GM20000 (cell line): ENCODE measurements at regions not wholly inside any gene's neighbourhood (a gene's known extent, or its start where the extent isn't known, plus 50 kb on each side); places are given as distances from the start of the nearest gene placed in this dataset.

Experiments used
- DNase-seq: peaks from one replicate; pipeline ENCODE4 v3.0.0; 2012; ENCODE audit warnings: low spot score
- TF ChIP-seq, protein P1 (sequence below): IDR thresholded peaks from 2 replicates; pipeline ENCODE4 v1.5.1; 2012; ENCODE audit warnings: mild to moderate bottlenecking, control low read depth; ENCODE audit errors: extremely low read depth, missing control alignments

DNA sequence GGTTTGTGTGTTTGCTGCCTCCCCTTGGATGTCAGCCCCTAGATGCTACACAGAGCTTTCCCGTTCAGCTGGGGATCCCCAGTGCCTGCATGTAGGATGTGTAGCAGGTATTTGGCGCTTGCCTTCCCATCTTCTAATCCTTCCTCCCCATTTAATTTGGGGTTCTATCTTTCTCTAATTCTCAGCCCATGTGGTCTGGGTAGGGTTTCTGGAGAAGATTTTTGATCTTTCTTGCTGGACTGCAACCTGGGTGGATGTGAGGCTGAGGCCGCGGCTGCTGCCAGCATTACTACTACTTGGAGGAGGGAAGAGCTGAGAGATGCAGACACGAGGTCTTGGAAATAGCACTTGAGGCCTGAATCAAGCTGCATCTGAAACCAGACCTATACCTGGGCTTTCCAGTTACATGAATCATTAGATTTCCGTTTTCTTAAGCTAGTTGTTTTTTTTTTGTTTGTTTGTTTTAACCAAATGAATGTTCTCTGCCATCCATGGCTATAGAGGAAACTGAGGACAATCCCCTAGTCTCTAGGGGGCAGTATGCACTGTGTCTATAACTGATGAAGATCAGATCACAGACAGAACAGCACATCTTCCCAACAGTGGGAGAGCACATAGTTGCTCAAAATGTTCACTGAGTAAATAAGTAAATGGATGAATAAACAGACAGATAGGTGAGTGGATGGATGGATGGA, 178.6 kb downstream of the FGF18 start:
- TF ChIP-seq, protein P1, sequence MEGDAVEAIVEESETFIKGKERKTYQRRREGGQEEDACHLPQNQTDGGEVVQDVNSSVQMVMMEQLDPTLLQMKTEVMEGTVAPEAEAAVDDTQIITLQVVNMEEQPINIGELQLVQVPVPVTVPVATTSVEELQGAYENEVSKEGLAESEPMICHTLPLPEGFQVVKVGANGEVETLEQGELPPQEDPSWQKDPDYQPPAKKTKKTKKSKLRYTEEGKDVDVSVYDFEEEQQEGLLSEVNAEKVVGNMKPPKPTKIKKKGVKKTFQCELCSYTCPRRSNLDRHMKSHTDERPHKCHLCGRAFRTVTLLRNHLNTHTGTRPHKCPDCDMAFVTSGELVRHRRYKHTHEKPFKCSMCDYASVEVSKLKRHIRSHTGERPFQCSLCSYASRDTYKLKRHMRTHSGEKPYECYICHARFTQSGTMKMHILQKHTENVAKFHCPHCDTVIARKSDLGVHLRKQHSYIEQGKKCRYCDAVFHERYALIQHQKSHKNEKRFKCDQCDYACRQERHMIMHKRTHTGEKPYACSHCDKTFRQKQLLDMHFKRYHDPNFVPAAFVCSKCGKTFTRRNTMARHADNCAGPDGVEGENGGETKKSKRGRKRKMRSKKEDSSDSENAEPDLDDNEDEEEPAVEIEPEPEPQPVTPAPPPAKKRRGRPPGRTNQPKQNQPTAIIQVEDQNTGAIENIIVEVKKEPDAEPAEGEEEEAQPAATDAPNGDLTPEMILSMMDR, result no peak
- no peak for DNase-seq

DNA sequence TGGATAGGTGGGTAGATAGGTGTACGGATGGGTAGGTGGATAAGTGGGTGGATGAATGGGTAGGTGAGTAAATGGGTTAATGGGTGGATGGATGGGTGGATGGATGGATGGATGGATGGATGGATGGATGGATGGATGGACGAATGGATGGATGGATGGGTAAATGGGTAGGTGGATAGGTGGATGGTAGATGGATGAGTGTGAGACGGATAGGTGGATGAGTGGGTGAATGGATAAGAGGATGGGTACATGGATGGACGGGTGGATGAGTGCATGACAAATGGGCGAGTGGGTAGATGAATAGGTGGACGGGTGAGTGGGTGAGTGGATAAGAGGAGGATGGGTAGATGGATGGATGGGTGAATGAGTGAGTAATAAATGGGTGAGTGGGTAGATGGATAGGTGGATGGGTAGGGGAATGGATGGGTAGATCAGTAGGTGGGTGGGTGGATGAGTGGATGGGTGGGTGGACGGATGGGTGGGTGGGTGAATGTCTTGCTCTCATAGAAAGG, 179.2 kb downstream of the FGF18 start:
- TF ChIP-seq, protein P1, result no peak
- DNase-seq, result no peak

DNA sequence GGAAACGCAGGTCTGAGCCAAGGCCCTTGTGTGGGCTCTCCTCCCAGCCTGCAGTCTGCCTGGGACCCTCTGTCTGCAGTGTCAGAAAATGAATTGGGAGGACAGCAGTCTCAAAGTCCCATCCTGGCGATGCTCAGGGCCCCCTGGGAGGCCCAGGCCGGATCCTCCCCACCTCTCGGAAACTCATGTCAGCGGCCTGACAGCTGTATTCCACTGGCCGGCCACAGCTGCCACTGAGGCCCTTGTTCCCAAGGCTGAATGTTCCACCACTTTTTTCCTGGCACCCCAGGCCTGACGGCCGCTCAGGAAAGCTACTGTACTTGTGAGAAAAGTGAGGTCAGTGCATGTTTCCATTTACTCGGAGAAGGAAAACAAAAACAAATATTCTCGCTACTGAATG, 180.0 kb downstream of the FGF18 start:
- no peak for DNase-seq

DNA sequence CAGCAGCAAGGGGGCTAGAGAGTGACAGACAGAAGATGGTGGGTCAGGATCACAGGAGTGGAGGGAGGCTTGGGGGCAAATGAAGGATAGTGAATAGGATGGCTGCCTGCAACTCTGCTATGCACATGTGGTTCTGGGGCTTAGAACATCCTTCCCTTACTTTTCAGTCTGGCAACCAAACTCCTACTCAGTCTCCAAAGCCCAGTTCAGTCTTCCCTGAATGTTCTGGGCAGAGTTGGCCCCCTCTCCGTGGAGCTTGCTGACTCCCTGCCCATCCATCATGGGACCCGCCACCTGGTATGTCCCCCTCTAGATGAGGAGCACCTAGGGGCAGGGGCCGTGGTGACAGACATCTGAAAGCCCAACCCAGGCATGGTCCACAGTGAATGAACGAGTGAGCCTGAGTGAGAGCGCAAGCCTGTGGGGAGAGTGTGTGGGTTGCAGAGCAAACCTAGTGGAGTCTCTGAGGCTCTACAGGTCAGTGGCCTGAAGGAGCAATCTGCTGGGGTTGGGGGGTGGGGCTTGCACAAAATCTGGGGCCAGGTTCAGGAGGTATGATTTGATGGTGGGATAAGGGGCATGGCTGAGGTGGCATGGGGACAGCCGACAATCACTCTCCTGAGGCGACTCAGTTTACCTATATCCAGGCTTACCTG, 180.6 kb downstream of the FGF18 start:
- DNase-seq, result no peak
- TF ChIP-seq, protein P1, result no peak

More for the DNA sequence above, 180.0 kb downstream of the FGF18 start:
- TF ChIP-seq, protein P1, result no peak

DNA sequence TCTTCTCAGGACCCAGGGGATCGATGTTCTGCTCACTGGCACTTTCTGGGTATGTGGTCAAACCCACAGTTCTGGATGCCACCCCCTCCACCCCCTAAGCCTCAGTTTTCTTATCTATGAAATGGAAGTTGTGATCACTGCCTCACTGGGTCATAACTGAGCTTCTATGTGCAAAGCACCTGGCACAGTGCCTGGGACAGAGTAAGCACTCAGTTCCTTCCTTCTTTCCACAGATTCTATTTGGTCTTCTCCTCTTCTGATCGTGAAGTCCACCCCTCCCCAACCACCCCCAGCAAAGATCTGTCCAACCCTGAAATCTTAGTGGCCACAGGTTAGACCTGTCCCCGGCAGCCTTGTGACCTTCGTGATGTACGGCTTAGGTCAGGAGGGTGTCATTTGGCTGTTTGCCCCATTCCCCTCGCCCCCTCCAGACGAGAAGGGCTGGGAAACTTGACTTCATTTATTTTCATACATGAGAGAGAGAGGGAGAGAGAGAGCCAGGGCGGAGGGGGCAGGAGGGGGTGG, 181.4 kb downstream of the FGF18 start:
- TF ChIP-seq, protein P1, result no peak
- no peak for DNase-seq

DNA sequence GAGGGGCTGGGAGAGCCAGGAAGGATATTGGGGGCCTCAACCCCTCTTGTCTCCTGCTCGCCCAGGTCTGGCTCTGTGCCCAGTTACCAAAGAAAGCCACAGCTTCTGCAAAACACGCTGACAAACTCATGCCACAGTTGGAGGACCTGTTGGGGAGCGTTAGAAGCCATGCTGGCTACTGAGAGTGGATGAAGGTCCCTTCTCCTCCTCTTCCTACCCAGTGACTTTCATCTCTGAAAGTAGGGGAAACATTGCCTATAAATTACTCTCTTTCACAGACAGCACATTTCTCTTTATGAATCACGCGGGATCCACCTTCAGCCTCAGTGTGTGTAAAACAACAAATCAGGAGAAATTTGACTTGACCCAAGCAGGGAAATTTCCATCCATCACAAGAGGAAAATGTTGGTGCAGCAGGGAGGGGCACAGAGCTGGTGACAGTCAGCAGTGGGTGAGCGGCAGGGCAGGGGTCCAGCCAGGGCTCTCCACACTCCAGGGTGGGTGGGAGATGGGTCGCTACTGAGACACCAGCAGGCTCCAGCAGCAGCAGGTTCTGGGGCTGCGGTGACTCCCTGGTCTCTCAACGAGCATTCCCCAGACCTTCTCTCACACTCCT, 181.9 kb downstream of the FGF18 start:
- TF ChIP-seq, protein P1, result no peak
- DNase-seq, result no peak

DNA sequence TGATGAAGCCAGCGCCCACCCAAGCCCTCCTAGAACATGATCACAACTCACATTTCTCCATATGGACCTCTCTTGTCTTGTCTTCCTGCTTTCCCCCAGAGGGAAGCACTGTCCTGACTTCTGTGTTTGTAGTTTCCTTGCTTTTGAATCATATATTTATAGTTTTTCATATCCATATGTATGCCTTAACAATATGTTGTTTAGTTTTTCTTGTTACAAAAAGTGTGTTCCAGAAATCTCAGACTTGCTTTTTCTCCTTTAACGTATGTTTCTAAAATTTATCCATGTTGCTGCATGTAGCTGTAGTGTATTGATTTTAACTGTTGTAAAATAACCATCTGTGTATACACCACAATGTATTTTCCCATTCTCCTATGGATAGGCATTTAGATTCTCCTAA, 182.0 kb upstream of the SMIM23 start:
- TF ChIP-seq, protein P1, result no peak
- DNase-seq, result no peak
